ENCODE measurements at regions not wholly inside any gene's neighbourhood (a gene's known extent, or its start where the extent isn't known, plus 50 kb on each side); places are given as distances from the start of the nearest gene placed in this dataset.

DNA sequence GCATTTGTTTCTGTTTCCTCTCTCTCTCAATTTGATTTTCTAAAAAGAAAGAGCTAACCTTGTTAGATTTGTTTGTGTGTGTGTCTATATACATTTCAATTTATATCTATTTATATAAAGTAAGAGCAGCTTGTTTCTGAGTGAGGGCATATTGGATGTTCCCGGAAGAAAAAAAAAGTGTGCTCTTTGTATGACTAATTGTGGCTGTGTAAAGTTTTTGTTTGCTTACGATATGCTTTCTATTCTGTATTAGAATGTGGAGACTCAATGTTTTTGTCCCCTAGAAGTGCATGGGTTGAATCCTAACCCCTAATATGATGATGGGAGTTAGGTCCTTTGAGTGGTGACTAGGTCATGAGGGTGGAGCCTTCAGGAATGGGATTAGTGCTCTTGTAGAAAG, 66.6 kb upstream of the C1QTNF9B start:
- H3K4me3 ChIP-seq (ENCODE audit: low read length) = no peak overlapping the region
- H2AFZ ChIP-seq (ENCODE audit: low read depth, low read length) = no peak overlapping the region
- H3K9me3 ChIP-seq (ENCODE audit: low read length) = no peaks in the 10 kb centered on the region
- no peaks in the 10 kb centered on the region for H3K27me3 ChIP-seq (ENCODE audit: insufficient read depth, low read depth, low read length)
- TF ChIP-seq, protein P1, sequence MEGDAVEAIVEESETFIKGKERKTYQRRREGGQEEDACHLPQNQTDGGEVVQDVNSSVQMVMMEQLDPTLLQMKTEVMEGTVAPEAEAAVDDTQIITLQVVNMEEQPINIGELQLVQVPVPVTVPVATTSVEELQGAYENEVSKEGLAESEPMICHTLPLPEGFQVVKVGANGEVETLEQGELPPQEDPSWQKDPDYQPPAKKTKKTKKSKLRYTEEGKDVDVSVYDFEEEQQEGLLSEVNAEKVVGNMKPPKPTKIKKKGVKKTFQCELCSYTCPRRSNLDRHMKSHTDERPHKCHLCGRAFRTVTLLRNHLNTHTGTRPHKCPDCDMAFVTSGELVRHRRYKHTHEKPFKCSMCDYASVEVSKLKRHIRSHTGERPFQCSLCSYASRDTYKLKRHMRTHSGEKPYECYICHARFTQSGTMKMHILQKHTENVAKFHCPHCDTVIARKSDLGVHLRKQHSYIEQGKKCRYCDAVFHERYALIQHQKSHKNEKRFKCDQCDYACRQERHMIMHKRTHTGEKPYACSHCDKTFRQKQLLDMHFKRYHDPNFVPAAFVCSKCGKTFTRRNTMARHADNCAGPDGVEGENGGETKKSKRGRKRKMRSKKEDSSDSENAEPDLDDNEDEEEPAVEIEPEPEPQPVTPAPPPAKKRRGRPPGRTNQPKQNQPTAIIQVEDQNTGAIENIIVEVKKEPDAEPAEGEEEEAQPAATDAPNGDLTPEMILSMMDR (IDR thresholded peaks at IDR 0.05; ENCODE audit: poor library complexity, severe bottlenecking) = no peak
- TF ChIP-seq POLR2AphosphoS5 (IDR thresholded peaks at IDR 0.05) (no peak), RAD21 (conservative IDR thresholded peaks at IDR 0.05) (no peak), EZH2 (IDR thresholded peaks at IDR 0.05; ENCODE audit: borderline replicate concordance, insufficient read depth, low read length, poor library complexity, severe bottlenecking) (no peak), SMC3 (conservative IDR thresholded peaks at IDR 0.05; ENCODE audit: poor library complexity) (no peak), MXI1 (conservative IDR thresholded peaks at IDR 0.05; ENCODE audit: poor library complexity, severe bottlenecking) (no peak), TAF1 (IDR thresholded peaks at IDR 0.05; ENCODE audit: low read depth) (no peak), EP300 (conservative IDR thresholded peaks at IDR 0.05; ENCODE audit: poor library complexity, severe bottlenecking) (no peak)
- TF ChIP-seq, protein P2, sequence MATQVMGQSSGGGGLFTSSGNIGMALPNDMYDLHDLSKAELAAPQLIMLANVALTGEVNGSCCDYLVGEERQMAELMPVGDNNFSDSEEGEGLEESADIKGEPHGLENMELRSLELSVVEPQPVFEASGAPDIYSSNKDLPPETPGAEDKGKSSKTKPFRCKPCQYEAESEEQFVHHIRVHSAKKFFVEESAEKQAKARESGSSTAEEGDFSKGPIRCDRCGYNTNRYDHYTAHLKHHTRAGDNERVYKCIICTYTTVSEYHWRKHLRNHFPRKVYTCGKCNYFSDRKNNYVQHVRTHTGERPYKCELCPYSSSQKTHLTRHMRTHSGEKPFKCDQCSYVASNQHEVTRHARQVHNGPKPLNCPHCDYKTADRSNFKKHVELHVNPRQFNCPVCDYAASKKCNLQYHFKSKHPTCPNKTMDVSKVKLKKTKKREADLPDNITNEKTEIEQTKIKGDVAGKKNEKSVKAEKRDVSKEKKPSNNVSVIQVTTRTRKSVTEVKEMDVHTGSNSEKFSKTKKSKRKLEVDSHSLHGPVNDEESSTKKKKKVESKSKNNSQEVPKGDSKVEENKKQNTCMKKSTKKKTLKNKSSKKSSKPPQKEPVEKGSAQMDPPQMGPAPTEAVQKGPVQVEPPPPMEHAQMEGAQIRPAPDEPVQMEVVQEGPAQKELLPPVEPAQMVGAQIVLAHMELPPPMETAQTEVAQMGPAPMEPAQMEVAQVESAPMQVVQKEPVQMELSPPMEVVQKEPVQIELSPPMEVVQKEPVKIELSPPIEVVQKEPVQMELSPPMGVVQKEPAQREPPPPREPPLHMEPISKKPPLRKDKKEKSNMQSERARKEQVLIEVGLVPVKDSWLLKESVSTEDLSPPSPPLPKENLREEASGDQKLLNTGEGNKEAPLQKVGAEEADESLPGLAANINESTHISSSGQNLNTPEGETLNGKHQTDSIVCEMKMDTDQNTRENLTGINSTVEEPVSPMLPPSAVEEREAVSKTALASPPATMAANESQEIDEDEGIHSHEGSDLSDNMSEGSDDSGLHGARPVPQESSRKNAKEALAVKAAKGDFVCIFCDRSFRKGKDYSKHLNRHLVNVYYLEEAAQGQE (IDR thresholded peaks at IDR 0.05; ENCODE audit: borderline replicate concordance) = no peak
- no peaks in the 10 kb centered on the region for H3K9me2 ChIP-seq (ENCODE audit: insufficient read depth, low read length)
- no peak overlapping the region for H3K4me2 ChIP-seq (ENCODE audit: low read length)
- no peaks in the 10 kb centered on the region for H4K20me1 ChIP-seq (ENCODE audit: insufficient read depth)
- H3K36me3 ChIP-seq (ENCODE audit: insufficient read depth, low read length) = no peaks in the 10 kb centered on the region
- no peaks in the 10 kb centered on the region for H3K79me2 ChIP-seq (replicated peaks; ENCODE audit: insufficient read depth, low read length)
- H3F3A ChIP-seq (ENCODE audit: insufficient read depth, low read length, poor library complexity, severe bottlenecking) = no peaks in the 10 kb centered on the region
- no peak overlapping the region for H3K27ac ChIP-seq (ENCODE audit: low read length)
- H3K9ac ChIP-seq (ENCODE audit: low read length) = no peak overlapping the region

DNA sequence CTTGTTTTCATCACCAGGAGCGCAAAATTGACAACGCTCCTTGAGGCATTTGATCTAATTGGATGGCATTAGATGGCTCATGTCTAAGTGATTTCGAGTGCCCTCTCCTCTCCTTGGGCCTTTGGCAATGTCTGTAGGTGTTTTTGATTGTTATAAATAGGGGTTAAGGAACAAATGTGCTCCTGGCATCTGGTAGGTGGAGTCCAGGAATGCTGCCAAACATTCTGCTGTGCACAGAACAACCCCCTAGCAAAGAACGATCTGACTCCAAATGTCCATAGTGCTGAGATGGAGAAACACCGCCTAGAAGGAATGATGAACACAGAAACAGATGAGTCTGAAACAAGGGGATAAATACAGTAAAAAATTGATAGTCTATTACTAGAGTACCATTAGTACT, 68.0 kb upstream of the C1QTNF9B start:
- Histone ChIP-seq H3K9me2 (ENCODE audit: insufficient read depth, low read length) (no peaks in the 10 kb centered on the region), H3F3A (ENCODE audit: insufficient read depth, low read length, poor library complexity, severe bottlenecking) (no peaks in the 10 kb centered on the region), H3K9me3 (ENCODE audit: low read length) (no peaks in the 10 kb centered on the region), H2AFZ (ENCODE audit: low read depth, low read length) (no peak overlapping the region), H3K4me2 (ENCODE audit: low read length) (no peak overlapping the region), H3K27me3 (ENCODE audit: insufficient read depth, low read depth, low read length) (no peaks in the 10 kb centered on the region), H4K20me1 (ENCODE audit: insufficient read depth) (no peaks in the 10 kb centered on the region), H3K4me3 (ENCODE audit: low read length) (no peak overlapping the region), H3K36me3 (ENCODE audit: insufficient read depth, low read length) (no peaks in the 10 kb centered on the region), H3K9ac (ENCODE audit: low read length) (no peak overlapping the region), H3K79me2 (replicated peaks; ENCODE audit: insufficient read depth, low read length) (no peaks in the 10 kb centered on the region), H3K27ac (ENCODE audit: low read length) (no peak overlapping the region)
- no peak for TF ChIP-seq RAD21 (conservative IDR thresholded peaks at IDR 0.05)
- no peak for TF ChIP-seq POLR2AphosphoS5 (IDR thresholded peaks at IDR 0.05)
- TF ChIP-seq TAF1 (IDR thresholded peaks at IDR 0.05; ENCODE audit: low read depth) = no peak
- no peak for TF ChIP-seq EP300 (conservative IDR thresholded peaks at IDR 0.05; ENCODE audit: poor library complexity, severe bottlenecking)
- TF ChIP-seq, protein P1 (IDR thresholded peaks at IDR 0.05; ENCODE audit: poor library complexity, severe bottlenecking) = no peak
- no peak for TF ChIP-seq EZH2 (IDR thresholded peaks at IDR 0.05; ENCODE audit: borderline replicate concordance, insufficient read depth, low read length, poor library complexity, severe bottlenecking)
- TF ChIP-seq, protein P2 (IDR thresholded peaks at IDR 0.05; ENCODE audit: borderline replicate concordance) = no peak
- TF ChIP-seq SMC3 (conservative IDR thresholded peaks at IDR 0.05; ENCODE audit: poor library complexity) = no peak
- no peak for TF ChIP-seq MXI1 (conservative IDR thresholded peaks at IDR 0.05; ENCODE audit: poor library complexity, severe bottlenecking)

Measured in neural cell (in vitro differentiated cells).